Tibial nerve (tissue), 4 donors: ENCODE measurements at regions not wholly inside any gene's neighbourhood (a gene's known extent, or its start where the extent isn't known, plus 50 kb on each side); places are given as distances from the start of the nearest gene placed in this dataset.

ENCODE experiments used
- EP300 ChIP-seq, 2 donors: sonication (generic); formaldehyde crosslinking; IDR thresholded peaks; one replicate each; pipeline ENCODE4 v1.6.1; 2017; ENCODE audit warnings: antibody characterized with exemption in 2 of 2, mild to moderate bottlenecking in 1 of 2
- POLR2A ChIP-seq, 2 donors: fragments of 450-650 bp; IDR thresholded peaks; one replicate each; pipeline ENCODE4 v1.6.1; 2017; ENCODE audit warnings: antibody characterized with exemption in 2 of 2, mild to moderate bottlenecking in 2 of 2, moderate library complexity in 2 of 2
- TF ChIP-seq, protein P1 (sequence below), 5 experiments: fragments of 200-600 bp in 3 of 5; fragments of 450-650 bp in 2 of 5; sonication (generic) in 3 of 5; IDR thresholded peaks; one replicate each; pipeline ENCODE4 v1.5.1; 2016 to 2019; ENCODE audit warnings: antibody characterized with exemption in 5 of 5, mild to moderate bottlenecking in 3 of 5, moderate library complexity in 2 of 5

DNA sequence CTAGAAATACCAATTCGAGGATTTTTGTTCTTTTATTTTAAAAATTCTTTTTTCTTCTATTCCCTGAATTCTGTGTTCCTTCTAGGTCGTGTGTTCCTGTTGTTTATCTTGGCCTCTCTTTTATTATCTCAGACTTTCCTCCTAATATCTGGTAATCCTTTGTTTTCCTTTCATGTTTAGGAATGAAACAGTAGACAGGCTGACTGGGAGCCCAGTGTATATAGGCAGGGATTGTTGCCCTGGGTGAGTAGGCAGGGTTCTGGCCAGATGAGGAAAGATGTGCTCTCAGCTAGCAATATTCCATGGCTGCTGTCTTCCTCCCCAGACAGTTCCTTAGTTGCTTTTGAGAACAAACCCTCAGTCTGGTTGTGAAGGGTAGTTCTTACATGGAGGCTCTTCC, 161.8 kb upstream of the PDE4B start:
- TF ChIP-seq POLR2A (IDR thresholded peaks at IDR 0.05) = no peak
- TF ChIP-seq, protein P1, sequence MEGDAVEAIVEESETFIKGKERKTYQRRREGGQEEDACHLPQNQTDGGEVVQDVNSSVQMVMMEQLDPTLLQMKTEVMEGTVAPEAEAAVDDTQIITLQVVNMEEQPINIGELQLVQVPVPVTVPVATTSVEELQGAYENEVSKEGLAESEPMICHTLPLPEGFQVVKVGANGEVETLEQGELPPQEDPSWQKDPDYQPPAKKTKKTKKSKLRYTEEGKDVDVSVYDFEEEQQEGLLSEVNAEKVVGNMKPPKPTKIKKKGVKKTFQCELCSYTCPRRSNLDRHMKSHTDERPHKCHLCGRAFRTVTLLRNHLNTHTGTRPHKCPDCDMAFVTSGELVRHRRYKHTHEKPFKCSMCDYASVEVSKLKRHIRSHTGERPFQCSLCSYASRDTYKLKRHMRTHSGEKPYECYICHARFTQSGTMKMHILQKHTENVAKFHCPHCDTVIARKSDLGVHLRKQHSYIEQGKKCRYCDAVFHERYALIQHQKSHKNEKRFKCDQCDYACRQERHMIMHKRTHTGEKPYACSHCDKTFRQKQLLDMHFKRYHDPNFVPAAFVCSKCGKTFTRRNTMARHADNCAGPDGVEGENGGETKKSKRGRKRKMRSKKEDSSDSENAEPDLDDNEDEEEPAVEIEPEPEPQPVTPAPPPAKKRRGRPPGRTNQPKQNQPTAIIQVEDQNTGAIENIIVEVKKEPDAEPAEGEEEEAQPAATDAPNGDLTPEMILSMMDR (IDR thresholded peaks at IDR 0.05) = no peak
- TF ChIP-seq EP300 (IDR thresholded peaks at IDR 0.05) = no peak
